ENCODE measurements at regions not wholly inside any gene's neighbourhood (a gene's known extent, or its start where the extent isn't known, plus 50 kb on each side); places are given as distances from the start of the nearest gene placed in this dataset.

DNA sequence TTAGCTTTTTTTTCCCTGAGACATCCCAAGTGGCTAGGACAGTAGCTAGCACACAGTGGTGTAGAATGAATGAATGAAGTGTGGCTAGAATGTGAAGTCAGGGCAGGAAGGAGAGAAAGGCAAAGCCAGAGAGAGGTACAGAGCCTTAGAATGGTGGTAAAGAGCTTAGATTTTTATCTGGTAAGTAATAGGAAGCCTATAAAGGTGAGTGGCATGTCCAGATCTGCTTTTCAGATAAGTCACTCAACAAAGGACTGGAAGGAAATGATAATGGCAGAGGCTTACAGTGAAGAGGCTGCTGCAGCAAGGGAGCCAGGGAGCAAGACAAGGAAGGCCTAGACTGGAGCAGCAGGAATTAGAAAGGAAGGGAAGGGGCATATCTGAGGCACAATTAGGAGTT lies 96.0 kb upstream of the PRDM1 start:
- no peak for DNase-seq

DNA sequence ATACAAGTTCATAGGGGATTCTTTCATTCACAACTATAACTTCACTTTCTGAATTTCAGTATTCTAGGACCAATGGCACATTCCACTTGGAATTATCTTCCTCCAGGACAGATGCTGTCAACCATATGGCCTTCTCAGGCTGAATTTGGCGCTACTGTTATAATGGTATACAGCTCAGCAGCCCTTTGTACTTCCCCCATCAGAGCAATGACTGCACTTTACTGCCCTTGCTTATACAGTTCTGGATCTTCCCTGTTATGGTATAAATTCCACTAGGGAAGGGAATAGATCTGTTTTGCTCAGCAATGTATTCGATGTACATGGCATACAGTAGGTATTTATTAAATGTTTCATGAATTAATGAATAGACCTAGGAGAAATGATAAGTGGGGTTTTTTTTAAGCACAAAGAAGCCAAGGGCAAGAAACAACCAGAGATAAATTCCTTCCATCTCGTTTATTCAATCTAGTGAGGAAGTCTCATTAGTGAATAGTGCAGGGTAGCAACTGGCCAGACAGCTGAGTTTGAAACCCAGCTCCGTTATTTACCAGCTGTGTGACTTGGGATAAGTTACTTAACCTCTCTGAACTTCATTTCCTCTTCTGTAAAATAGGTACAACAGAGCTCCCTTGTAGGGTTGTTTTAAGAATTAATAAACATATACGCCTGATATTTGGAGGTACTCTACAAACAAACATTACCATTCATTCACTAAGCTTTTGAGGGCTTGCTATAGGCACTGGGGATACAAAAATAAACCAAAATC lies 97.1 kb upstream of the PRDM1 start:
- DNase-seq: no peak

DNA sequence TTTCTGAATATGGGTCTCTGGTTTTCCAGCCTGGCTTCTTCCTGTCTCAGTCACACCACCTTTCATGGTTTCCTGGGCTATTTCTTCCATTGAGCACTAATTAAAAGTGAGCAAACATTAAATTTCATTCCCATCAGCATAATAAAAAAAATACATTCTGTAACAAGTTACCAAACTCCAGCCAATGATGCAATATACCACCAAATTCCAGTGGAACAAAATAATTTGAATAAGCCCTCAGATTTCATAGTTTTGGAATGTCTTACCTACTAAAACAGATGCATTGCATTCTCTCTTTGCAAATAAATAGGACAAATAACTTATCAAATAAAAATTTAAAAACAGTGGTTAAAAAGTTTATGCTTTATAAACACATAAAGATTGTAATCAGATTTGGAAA lies 97.8 kb upstream of the PRDM1 start:
- DNase-seq: no peak

- DNase-seq: no peak
These were observed 98.6 kb upstream of the PRDM1 start for GRCh38 chr6:105987516-105987915.

DNA sequence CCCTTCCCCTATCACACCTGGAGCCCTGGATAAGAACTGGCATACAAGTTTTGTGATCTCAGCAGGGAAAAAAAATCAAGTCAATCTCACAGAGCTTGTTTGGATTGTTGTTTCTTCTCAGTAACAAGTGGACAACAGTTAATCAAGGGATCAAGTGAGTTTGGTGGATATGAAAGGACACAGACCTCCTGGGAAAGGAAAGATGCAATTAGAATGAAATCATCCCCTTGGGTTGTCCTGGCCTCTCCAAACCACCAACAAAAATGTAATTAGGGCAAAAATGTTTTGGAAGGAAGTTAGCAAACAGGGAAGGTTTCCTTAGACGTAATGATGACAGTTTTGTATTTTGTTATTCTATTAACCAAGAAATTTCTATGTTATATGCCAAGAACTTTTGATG lies 99.1 kb upstream of the PRDM1 start:
- no peak for DNase-seq

GRCh38 chr6:105985816-105986632 lies 100.1 kb upstream of the PRDM1 start:
- DNase-seq: no peak

GRCh38 chr6:105985098-105985815 lies 100.9 kb upstream of the PRDM1 start:
- DNase-seq: no peak

GRCh38 chr6:105983763-105984162 lies 102.4 kb upstream of the PRDM1 start:
- no peak for DNase-seq

- no peak for DNase-seq
These were observed 103.2 kb upstream of the PRDM1 start for GRCh38 chr6:105982761-105983540.

GRCh38 chr6:105981888-105982358 lies 104.2 kb upstream of the PRDM1 start:
- DNase-seq: no peak

- no peak for DNase-seq
These were observed 104.9 kb upstream of the PRDM1 start for GRCh38 chr6:105981002-105981887.

DNA sequence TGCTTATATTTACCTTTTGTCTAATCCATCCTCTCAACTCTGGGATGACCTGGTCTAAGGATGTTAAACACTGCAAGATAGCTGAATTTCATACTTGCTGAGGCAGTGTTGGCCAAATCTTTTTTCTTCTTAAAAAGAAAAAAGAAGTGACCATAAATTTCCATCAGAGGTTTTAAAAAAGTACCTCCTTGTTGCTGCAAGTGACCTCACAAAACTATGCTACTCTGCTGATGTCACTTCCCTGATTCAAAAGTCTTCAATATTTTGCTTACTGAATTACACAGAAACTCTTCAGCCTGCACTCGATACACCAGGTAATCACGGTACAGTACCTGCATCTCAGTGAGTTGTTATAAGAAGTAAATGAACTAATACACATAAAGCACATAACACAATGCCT lies 107.2 kb upstream of the PRDM1 start:
- no peak for DNase-seq

- DNase-seq: no peak
These were observed 108.1 kb upstream of the PRDM1 start for GRCh38 chr6:105977934-105978504.

DNA sequence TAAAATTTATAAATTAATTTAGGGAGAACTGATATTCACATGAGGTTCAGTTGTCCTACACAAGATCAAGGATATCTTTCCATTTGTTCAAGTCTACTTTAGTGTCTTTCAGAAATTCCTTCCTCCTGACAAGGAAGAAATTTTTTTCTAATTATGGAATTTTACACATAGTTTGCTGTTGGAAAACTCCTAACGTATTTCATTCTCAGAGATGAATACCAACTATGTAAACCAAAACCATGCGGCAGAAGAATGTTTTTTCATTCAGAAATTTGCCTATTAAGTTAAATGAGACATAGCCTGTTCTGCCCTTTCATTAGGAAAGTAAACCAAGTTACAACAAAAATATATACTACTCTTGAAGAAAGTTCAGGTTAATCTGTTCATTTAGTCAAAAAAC lies 111.2 kb upstream of the PRDM1 start:
- no peak for DNase-seq

DNA sequence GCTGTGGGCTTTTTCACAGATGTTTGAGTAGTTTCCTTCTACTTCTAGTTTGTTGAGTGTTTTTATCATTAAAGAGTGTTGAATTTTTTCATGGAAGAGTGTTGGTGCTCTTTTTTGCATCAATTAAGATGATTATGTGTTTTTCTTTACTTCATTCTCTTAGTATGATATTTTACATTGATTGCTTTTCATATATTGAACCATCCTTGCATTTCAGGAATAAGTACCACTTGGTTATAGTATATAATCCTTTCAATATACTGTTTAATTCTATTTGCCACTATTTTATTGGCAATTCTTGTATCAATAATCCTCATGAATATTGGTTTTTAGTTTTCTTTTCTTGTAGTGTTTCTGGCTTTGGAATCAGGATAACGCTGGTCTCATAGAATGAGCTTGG lies 113.7 kb upstream of the PRDM1 start:
- DNase-seq: no peak

DNA sequence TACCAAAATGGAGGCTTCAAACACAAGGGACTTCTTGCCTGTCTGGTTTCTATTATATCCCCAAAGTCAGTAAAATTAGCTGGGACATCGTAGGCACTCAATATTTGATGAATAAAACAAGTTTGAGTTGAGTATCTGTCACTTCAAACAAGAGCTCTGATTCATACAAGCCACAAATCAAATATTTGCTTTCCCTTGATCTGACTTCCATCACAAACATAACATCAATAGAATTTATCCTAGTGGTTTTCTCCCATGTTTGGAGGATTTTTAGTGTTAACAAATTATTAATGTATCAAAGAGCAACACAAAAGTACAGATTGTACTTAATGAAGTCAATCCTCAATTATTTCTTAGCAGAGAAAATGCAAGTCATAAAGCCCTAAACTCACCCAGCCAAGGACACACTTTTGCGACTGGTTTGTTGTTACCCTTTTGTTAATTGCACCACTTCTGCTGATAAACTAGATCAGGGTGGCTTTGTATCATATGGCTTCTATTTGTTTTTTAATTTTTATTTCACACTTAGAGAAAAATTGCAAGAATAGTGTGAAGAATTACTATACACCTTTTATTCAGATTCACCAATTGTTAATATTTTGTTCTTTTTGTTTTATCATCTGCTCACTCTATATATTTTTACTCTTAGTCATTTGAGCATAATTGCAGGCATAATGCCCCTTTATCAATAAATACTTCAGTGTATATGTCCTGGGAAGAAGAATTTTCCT lies 117.4 kb upstream of the PRDM1 start:
- no peak for DNase-seq

DNA sequence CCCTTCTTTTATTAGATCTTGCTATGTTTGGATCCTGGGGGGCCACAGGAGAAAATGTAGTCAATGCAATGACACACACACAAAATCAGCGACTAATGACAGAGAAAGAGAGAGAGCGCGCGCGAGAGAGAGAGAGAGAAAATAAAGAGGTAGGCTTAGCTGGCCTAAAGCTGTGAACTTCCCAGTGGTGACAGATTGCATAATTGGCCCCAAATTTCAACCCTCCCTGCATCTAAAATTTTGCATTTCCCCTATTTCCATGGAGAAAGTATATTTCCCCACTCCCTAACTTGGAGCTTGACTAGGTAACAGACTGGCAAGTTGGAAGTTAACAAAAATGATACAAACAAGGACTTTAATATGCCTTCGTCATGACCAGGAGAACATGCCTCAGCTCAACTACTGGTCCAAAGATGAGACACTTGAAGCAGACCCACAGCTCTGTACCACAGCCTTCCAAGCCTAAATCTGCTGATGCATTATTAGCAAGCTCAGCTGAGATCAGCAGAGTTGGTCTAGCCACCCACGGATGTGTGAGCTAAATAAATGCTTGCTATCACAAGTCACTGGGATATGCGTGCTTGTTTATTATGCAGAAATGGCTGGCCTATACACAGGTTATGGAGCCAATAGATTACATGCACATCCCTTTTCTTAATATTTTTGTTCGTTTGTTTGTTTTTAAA lies 118.1 kb upstream of the PRDM1 start:
- DNase-seq: no peak

DNA sequence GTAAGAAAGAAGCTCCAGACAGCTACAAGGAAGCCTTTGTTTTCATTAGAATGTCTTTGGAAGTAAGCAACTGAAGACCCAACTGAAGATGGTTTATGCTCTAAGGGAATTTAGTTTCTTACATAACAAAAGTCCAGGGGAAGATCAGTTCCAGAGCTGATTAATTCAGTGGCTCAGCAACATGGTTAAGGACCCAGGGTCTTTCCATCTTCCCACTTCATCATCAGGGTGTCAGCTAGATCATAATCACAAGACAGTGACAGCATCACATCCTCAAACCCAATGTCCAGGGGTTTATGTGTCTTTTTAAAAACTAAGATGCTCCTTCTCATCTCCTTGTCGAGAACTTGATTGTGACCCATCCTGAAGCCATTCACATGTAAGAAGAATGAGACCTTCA lies 119.7 kb upstream of the PRDM1 start:
- no peak for DNase-seq

GRCh38 chr6:105964979-105965760 lies 121.0 kb upstream of the PRDM1 start:
- no peak for DNase-seq
